ENCODE measurements at regions not wholly inside any gene's neighbourhood (a gene's known extent, or its start where the extent isn't known, plus 50 kb on each side); places are given as distances from the start of the nearest gene placed in this dataset.

GRCh38 chr7:112880818-112881418, 90.7 kb upstream of the TMEM168 start:
- H3K27me3 Mint-ChIP-seq (ENCODE audit: insufficient read depth), result no peaks in the 10 kb centered on the region
- peaks cover 5% of the 10 kb centered on the region for H3K9me3 Mint-ChIP-seq
- TF ChIP-seq CTCF (conservative IDR thresholded peaks at IDR 0.05), result no peak
- Histone ChIP-seq H3K9me3 (ENCODE audit: control insufficient read depth, low read length) (no peaks in the 10 kb centered on the region), H3K4me1 (ENCODE audit: control insufficient read depth, insufficient read depth, low read length) (no peaks in the 10 kb centered on the region), H3K4me3 (ENCODE audit: low read length) (no peak overlapping the region), H3K9ac (ENCODE audit: extremely low read depth, low read length, poor library complexity, severe bottlenecking) (no peak overlapping the region), H3K27me3 (ENCODE audit: control insufficient read depth, insufficient read depth, low read length, poor library complexity, severe bottlenecking) (no peaks in the 10 kb centered on the region), H3K27ac (ENCODE audit: low read depth, low read length) (no peak overlapping the region), H3K36me3 (ENCODE audit: control insufficient read depth, insufficient read depth, low read length) (no peaks in the 10 kb centered on the region)
- peaks cover 4% of the 10 kb centered on the region for H3K4me1 Mint-ChIP-seq
- peaks cover 21% of the 10 kb centered on the region for H3K36me3 Mint-ChIP-seq (ENCODE audit: low read depth)
- H3K27ac Mint-ChIP-seq, result no peak overlapping the region
- no peak for DNase-seq
- 95% methylated on average over 7 to 10 of the region's 10 CpGs for WGBS, 2 experiments (ENCODE audit: insufficient coverage in 1 of 2, insufficient read length in 1 of 2)
- H3K4me3 Mint-ChIP-seq, result no peak overlapping the region

DNA sequence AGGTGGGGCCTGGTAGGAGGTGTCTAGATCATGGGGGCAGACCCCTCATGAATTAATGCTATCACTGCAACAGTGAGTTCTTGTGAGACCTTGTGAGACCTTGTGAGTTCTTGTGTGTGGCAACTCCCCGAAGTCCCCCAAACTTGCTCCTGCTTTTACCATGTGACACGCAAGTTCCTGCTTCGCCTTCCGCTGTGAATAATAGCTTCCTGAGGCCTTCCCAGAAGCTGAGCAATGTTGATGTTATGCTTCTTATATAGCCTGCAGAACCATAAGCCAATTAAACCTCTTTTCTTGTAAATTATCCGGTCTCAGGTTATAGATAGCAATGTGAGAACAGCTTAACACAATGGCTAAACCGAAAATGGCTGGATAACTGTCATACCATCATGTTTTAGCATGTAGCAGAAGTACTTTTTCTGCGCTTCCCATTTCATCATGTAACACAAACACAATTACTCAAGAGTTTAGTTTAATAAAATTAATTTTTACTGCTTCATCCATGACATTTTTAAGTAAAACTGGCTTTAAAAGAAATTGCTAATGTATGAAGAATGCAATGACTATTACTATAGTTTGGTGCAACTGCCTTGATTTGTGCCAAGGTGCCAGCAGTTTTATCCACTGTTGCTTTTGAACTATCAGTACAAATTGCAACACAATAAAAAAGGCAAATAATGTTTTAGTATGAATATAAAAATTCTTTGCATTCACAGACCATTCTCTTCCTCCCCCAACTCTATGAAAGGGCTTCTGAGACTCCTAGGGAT, 87.7 kb upstream of the TMEM168 start:
- Histone ChIP-seq H3K4me1 (ENCODE audit: control insufficient read depth, insufficient read depth, low read length) (no peaks in the 10 kb centered on the region), H3K36me3 (ENCODE audit: control insufficient read depth, insufficient read depth, low read length) (no peaks in the 10 kb centered on the region), H3K9ac (ENCODE audit: extremely low read depth, low read length, poor library complexity, severe bottlenecking) (no peak overlapping the region), H3K27me3 (ENCODE audit: control insufficient read depth, insufficient read depth, low read length, poor library complexity, severe bottlenecking) (no peaks in the 10 kb centered on the region), H3K27ac (ENCODE audit: low read depth, low read length) (no peak overlapping the region), H3K4me3 (ENCODE audit: low read length) (no peak overlapping the region), H3K9me3 (ENCODE audit: control insufficient read depth, low read length) (no peaks in the 10 kb centered on the region)
- H3K4me1 Mint-ChIP-seq, result peaks cover 4% of the 10 kb centered on the region
- no peaks in the 10 kb centered on the region for H3K36me3 Mint-ChIP-seq (ENCODE audit: low read depth)
- WGBS, 2 experiments (ENCODE audit: insufficient coverage in 1 of 2, insufficient read length in 1 of 2), result 95 to 98% methylated on average over 5 to 7 of the region's 7 CpGs
- H3K9me3 Mint-ChIP-seq, result no peaks in the 10 kb centered on the region
- H3K27me3 Mint-ChIP-seq (ENCODE audit: insufficient read depth), result no peaks in the 10 kb centered on the region
- no peak overlapping the region for H3K27ac Mint-ChIP-seq
- no peak overlapping the region for H3K4me3 Mint-ChIP-seq
- no peak for DNase-seq
- TF ChIP-seq CTCF (conservative IDR thresholded peaks at IDR 0.05), result no peak

DNA sequence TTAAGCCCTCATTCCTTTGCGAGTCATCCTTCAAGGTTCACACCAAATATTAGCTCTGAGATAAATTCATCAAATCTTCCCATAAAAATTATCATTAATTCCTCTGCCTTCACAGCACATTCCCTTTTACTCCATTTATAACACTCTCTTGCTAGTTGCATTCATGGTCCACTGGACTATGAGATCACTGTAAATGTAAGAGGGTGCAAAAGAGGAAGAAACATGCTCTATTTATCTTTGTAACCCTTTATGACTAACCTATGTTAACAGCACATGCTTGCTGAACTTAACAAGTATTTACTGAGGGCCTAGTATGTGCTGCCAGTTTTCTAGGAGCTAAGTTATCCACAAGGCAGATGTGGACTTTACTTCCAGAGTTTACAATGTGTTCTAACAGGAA, 86.7 kb upstream of the TMEM168 start:
- Mint-ChIP-seq H3K27ac (no peak overlapping the region), H3K4me3 (no peak overlapping the region), H3K4me1 (peaks cover 4% of the 10 kb centered on the region), H3K27me3 (ENCODE audit: insufficient read depth) (no peaks in the 10 kb centered on the region), H3K36me3 (ENCODE audit: low read depth) (no peaks in the 10 kb centered on the region), H3K9me3 (no peaks in the 10 kb centered on the region)
- Histone ChIP-seq H3K4me1 (ENCODE audit: control insufficient read depth, insufficient read depth, low read length) (no peaks in the 10 kb centered on the region), H3K27ac (ENCODE audit: low read depth, low read length) (no peak overlapping the region), H3K4me3 (ENCODE audit: low read length) (no peak overlapping the region), H3K9me3 (ENCODE audit: control insufficient read depth, low read length) (no peaks in the 10 kb centered on the region), H3K9ac (ENCODE audit: extremely low read depth, low read length, poor library complexity, severe bottlenecking) (no peak overlapping the region), H3K36me3 (ENCODE audit: control insufficient read depth, insufficient read depth, low read length) (no peaks in the 10 kb centered on the region), H3K27me3 (ENCODE audit: control insufficient read depth, insufficient read depth, low read length, poor library complexity, severe bottlenecking) (no peaks in the 10 kb centered on the region)
- TF ChIP-seq CTCF (conservative IDR thresholded peaks at IDR 0.05), result no peak
- no peak for DNase-seq
- WGBS, 2 experiments (ENCODE audit: insufficient coverage in 1 of 2, insufficient read length in 1 of 2), result 86 to 97% methylated on average over 1 of the region's 1 CpG
